GM21825 (cell line): ENCODE measurements at regions not wholly inside any gene's neighbourhood (a gene's known extent, or its start where the extent isn't known, plus 50 kb on each side); places are given as distances from the start of the nearest gene placed in this dataset.
A peak's percentile ranks its signal among the peaks of the same experiment; 100 is the strongest.
"Not testable (repeated sequence)": the region's sequence is repeated elsewhere in the genome, so short reads cannot be mapped to it uniquely, and the experiment has no call there.

Source experiments
- ATAC-seq: cut with Tn5 transposase; IDR thresholded peaks from one replicate; pipeline ENCODE4 v1.9.1; 2021; ENCODE audit warnings: mild to moderate bottlenecking, moderate library complexity; ENCODE audit not compliant: unreplicated experiment

DNA sequence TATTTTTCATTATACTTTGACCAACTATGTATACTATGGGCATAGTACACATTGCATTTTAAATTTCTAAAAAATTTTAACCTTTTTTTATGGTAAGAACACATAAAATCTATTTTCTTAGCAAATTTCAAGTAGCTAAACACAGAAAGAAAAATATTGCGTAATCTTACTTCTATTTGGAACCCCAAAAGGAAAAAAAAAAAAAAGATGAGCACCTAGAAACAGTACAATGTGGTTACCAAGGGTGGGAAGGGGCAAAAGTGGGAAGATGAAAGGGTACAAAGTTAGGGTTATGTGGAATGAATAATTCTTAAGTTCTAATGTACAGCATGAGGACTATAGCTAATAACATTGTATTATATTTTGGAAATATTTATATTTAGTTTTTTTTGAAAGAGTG, 205.0 kb upstream of the EPHA4 start:
- ATAC-seq, result no peak

DNA sequence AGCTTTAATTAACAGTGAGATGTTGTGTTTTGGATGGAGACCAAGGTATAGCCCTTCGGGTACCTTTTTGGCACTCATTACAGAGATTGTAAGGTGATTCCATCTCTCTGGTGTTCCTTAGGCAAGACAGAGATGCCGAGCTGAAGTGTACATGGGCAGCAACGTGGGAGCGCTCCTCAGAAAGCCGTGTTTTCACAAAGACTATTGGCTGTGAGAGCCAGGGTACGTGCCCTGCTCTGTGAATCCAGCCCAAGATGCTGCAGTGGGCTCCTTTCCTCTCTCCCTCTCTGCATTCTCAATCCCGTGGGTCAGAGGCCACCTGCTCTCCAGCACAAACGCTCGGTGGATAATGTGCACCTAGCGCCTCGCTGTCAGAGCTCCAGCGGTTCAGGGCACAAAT, 203.0 kb upstream of the EPHA4 start:
- ATAC-seq, result no peak

DNA sequence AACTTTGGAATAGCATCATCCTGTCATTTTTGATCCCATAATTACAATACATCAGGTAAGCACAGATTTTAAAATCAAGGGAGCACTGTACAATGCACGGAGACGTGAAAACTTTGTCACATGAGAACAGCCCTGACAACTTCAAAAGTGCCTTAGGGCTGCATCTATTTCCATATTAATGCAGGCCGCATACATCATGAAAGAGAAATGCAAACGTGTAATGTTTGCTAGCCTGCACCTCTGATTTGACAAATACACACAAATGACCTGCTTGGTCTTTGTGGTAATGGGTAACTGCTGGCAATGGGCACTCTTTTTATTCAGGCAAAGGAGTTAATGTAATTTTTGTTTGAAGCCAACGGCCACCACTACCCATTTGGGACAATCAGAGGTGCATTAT, 202.0 kb upstream of the EPHA4 start:
- ATAC-seq, result no peak

DNA sequence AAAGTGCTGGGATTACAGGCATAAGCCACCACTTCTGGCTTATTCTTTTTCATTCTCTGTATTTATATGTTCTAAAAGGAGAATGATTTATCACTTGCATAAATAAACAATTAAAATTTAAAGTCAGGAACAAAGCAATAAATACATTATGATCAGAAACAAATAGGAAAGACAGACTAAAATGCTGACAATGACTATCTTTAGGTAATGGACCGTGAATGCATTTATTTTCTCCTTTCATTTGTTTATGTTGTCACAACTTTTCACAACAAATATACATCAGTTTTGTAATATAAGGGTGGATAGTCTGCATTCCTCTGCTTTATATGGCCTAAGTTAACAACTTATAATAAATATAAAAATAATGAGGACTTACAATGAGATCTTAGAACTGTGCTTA, 199.2 kb upstream of the EPHA4 start:
- no peak for ATAC-seq

DNA sequence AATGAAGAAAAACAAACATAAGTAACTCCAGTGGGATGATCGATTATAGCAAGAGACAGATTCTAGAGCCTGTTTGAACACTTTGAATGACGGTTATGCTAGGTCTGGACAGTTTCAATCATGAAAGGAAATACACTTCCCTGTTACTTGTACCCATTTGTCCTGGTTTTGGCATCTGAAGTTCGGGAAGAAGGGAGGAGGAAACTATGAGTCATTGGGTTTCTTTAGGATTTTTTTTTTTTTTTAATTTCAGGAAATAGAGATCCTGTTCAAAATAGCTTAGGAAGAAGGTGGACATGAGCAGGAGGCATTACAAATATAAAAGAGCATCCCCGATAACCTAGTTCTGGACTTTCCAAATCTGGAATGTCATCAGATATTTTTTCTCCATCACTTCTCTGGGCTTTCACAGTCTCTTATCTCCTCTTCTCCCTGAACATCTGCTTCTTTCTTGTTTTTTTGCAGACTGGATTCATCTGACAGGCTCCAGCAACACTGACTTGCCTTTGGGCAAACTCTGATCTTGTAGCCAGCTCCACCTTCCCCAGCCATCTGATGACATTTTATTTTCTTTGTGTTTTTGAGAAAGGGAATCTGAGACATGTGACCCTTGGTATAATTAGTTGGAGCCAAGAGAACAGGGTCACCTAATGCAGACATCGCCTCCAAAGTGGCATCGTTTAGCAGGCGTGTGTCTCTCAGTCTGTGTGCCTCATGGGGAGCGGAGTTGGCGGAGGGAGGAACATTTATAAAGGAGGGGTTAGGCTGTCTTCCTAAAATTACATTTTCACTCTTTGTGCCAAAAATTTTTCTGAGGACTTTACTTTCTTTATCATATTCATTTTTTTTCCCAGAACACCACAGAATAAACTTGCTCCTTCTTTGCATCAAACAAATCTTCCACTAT, 195.3 kb upstream of the EPHA4 start:
- ATAC-seq, result no peak

DNA sequence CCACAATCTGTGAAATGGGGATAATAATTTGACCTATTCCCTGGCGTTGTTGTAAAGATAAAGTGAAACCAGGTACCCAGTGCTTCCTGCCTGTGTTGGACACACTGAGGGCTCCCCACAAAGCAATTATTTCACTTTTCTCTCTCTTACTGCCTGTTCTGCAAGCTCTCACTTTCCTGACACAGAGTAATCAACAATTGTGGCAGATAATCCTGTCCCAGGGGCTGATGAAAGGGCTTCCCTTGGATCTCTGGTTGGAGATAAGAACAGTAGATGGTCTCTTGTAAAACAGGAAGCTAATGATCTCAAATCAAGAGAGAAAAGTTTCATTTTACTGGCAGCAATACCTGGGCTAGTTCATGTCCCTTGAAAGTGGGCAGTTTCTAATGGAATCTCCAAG, 190.4 kb upstream of the EPHA4 start:
- no peak for ATAC-seq

DNA sequence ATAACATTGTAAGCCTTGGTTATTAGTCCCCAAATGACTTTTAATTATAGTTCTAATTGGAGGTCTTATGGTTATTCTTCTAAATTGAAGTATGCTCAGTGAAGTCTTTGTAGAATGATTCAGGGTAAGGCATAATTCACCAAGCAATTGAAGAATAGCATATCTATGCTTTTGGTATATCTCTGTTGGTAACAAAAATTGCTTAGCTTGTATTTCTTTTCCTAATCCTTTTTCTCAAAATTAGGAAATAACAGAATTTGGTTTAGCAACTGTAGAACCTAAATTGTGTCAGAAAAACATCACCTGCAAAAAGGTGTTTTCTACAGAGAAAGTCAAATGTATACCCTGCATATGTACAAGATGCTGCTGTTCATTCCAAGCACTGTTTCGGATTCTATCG, 189.2 kb upstream of the EPHA4 start:
- ATAC-seq, result no peak

DNA sequence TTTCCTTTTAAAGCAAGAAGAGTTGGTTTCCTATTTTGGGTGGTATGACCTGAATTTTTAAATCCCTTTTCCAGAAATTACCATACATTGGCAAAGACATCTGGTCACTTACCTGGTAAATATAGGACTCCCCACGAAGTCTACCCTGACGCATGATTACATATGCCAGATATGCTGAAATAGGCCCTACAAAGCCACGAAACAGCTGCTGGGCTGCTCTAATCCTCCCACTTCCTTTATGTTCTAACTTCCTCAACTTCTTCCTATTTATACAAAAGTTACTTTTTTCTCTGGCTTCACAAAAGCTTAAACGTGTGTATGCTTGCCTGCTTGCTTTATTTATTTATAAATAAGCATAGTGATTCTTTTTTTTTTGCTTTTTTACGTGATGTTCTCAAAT, 186.0 kb upstream of the EPHA4 start:
- ATAC-seq, result no peak

DNA sequence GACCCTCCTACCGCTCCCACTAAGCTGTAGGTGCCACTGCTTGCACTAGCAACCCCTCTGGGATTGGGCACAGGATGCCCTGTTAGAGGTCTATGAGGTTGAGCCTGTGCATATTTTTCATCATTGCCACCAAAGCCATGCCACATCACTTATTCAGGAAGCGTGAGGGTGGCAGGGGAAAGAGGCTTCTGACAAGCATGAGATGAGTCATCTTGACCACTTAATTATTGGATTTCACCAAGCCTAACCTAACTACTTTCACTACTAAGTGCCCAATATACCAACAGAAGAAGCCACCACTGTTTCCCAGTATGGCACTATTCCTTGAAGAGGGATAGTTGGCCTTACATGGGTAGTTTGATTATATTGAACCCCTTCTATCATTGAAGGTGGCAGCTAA, 181.3 kb upstream of the EPHA4 start:
- no peak for ATAC-seq

DNA sequence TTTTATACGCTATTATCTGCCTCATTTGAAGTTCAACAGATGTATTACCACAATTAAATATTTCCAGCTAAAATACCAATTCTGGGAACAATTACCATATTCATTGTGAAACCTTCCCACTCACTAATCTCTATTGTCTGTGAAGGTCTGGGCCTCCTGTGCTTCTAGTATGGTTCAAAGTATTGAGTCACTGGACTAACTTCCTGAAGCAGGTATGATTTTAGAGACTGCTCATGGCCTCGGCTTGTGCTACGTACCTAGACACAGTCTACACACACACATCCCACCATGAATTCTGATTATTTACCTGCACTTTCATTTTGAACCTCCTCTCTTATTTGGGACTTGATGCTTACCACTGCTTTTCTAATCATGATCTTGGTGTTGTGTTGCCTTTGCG, 180.7 kb upstream of the EPHA4 start:
- no peak for ATAC-seq

DNA sequence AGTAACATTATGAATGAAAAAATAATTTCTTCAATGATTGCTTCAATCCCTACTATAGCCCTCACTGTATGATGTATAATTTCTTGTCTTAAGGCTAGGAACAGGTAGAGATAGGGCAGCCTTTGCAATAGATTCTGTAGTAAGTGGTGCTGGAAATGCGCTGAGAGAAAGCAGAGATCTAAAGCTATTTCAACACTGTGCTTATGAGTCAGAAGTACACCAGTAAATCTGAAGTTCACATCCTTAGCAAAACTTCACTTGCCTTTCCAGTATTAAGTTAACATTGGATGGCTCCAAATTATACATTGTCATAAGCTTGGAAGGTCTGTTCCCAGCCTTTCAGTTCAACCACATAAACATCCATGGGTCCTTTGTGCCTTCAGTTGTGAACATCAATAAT, 178.2 kb upstream of the EPHA4 start:
- no peak for ATAC-seq

DNA sequence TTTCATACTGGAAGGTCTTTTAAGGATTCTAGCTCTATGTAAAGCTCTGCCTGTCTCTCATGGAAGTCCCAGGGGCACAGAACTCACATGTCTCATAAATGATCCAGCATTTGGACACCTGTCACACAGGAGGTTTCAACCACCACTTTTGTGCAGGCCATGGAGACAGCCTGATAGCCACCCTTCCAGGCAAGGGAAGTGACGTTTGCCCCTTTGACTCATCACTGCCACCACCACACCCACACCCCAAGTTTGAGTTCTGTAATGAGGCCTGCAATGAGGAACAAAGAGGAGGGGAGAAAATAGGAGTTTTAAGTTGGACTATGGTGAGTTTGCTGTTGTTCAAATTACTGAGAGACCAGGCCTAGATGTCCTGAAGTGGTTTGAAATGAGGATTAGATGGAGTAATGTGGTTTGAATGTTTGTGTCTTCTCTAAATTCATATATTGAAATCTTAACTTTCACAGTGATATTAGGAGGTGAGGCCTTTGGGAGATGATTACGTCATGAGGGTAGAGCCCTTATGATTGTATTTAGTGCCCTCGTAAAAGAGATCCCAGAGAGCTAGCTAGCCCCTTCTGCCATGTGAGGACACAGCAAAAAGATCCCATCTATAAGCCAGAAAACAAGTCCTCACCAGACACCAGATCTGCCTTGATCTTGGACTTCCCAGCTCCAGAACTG, 175.3 kb upstream of the EPHA4 start:
- no peak for ATAC-seq

DNA sequence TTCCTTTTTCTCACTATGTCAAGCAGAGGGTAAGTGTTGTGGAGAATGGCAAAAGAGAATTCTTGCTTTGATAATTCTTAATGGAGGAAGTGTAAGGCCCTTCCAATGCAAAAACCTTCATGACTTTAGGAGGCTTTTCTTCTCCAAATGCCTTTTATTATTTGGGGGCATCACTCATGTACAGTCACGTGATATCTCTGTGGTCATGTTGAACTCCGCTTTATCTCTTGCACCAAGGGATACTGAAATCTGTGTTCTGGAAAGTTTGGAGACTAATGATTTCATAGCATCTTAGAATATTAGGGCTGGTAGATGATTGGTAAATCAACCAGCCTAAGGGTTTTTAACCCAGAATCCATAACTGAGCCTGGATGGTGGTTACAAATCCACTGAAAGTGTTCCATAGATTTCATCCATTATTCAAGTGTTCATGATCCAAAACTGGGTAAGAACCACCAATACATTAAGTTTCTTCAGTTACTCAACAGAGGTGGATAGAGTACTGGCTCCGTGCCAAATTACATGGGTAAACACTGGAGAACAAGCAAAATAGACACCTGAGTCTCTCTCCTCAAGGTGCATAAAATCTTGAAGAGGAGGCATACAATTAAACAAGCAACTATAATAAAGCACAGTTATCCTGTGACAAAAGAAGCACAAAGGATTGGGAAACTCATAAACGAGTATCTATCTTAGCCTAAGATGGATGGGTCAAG, 169.6 kb upstream of the EPHA4 start:
- no peak for ATAC-seq

DNA sequence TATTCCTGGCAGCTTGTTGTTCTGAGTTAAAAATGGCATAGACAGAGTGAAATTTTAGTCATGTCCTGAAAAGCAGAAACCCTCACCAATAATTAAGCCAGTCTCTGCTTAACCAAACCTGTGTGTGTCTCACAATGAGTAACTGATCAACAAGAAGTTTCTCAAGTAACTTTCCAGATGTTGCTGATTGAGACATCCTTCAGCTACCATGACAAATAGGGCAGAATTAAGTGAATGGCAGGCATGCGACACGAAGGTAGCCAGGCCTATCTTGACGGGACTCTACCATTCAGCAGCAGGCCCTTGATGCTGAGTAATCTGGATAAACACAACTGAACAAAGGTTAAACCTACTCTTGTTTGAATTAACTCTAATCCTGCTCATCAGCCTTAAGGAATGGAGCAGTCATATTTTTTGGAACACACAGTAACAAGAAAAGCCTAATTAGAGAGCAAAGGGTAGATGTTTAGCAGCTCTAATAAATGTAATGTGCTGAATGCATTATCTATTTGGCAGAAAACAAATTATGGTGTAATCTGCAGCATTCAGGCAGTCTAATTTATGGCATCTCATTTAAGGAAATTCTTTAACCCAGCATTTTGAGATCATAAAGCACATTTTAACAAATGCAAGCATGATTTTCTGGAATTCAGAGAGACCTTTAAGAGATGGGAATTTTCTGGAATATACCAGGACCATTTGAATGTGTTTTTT, 159.5 kb upstream of the EPHA4 start:
- ATAC-seq, result peak; percentile 72

DNA sequence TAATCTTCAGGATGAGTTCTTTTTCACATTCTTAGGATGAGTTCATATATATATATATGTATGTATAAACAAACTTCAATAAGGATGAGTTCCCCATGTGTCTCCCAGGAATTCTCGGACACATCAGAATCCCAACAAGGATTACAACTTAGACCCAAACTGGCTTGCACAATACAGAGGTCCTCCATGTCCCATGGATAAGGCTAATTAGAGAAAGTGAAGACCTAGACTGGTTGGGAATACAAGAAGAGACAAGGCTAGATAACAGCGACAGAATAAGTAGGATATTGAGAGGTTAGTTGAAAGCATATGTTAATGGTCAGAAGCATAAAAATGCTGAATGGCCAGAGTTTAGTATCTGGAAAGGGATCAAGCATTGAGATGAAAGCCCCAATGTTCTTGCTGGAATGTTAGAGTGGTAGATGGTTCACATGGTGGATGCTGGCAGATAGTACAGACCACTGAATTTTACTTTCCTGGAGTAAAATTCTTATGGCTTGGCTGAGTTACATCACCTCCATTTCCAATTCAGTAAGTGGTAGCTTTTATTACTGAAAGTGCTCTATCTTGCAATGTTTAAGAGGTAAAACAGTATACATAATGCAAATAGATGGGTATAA, 154.9 kb upstream of the EPHA4 start:
- ATAC-seq, result no peak

DNA sequence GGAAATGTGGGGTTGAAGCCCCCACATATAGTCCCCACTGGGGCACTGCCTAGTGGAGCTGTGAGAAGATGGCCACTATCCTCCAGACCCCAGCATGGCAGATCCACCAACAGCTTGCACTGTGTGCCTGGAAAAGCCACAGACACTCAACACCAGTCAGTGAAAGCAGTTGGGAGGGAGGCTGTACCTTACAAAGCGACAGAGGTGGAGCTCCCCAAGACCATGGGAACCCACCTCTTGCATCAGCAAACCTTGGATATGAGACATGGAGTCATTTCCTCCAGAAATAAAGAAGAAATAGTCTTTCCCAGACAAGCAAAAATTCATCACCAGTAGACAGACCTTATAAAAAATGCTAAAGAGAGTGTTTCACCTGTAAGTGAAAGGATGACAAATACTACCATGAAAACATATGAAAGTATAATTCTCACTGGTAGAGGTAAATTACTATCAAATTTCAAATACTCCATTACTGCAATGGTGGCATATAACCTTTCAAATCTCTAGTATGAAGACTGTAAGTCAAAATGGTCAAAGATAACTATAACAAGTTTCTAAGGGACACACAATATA, 152.6 kb upstream of the EPHA4 start:
- ATAC-seq, result no peak

DNA sequence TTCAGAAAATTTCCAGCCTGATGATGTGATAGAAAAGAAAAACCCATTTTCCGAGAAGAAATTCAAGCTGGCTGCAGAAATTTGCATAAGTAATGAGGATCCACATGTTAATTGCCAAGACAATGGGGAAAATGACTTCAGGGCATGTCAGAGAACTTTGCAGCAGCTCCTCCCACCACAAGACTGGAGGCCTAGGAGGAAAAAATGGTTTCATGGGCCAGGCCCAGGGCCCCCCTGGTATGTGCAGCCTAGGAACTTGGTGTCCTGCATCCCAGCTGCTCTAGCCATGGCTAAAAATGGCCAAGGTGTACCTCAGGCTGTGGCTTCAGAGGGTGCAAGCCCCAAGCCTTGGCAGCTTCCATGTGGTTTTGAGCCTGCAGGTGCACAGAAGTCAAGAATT, 152.0 kb upstream of the EPHA4 start:
- ATAC-seq, result not testable (repeated sequence)

DNA sequence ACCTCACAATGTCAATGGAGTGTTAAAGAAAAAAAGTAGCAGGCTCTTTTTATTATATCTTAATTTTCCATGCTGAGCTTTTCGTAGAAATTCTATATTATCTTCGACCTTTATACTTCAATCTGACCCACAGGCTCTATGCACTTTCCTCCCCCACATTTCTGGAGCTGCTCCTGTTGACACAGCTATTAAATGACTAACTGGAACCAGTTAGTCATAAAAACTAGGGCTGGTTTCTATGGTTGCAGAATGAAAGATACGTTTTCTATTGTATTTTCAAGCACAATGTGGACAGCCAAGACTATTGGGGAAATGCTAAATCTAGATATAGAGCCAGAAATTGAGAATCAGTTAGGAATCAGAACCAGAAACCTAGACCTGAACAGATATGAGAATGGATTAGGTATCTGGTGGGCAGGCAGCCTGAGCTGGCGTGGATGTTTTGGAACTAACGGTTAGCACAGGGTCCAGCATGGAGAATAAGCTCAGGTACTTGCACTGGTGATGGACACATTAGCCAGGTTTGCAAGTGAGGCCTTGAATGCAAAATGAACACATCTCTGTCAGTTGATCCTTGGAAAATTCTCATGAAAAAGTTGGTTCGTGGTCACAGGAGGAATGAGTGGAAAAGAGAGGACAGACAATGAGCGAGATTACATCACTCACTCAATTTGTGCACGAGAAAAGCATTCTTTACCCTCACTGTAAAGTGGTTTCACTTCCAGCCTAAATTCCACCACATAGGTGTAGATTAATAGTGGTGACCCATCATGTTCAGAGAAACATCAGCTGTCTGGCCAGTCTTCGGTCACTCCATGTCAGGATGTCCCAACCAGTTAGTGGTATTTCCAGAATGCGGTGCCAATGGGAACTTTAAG, 144.6 kb upstream of the EPHA4 start:
- no peak for ATAC-seq

DNA sequence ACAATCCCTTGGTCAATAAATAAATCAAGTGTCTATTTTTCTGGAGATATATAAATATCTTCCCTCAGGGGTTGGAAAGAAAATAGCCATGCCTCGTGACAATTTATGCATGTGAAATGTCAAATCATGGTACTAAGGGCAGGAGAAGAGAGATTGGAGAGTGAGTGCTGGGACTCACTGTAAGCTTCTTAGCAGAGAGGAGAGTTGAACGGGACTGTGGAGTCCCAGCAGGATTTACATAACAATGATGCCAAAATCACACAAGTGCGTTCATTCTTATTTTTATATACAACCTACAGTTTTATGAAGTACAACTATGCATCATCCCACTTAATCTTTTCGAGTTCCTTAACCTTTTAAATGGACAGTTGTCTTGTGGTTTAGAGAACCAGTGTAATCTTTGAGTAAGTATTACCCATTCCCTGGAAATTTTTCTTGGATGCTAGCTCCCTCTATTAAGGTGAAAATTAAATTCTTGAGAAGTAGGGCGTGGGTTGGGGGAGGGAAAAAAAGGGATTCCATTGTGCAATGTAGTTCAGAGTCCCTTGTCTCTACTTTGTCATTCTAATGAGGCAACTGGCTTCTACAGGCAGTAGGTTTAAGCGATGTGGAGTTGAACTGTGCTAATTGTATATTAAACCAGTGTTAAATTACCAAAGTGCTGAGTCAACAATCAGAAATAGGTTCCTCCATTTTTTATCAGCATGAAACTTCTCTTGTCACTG, 143.6 kb upstream of the EPHA4 start:
- ATAC-seq, result no peak
